GM19372 (cell line): ENCODE measurements at regions not wholly inside any gene's neighbourhood (a gene's known extent, or its start where the extent isn't known, plus 50 kb on each side); places are given as distances from the start of the nearest gene placed in this dataset.

Experiments
- ATAC-seq: cut with Tn5 transposase; IDR thresholded peaks from one replicate; pipeline ENCODE4 v1.9.1; 2021; ENCODE audit warnings: mild to moderate bottlenecking, low read depth, moderate library complexity; ENCODE audit not compliant: unreplicated experiment

DNA sequence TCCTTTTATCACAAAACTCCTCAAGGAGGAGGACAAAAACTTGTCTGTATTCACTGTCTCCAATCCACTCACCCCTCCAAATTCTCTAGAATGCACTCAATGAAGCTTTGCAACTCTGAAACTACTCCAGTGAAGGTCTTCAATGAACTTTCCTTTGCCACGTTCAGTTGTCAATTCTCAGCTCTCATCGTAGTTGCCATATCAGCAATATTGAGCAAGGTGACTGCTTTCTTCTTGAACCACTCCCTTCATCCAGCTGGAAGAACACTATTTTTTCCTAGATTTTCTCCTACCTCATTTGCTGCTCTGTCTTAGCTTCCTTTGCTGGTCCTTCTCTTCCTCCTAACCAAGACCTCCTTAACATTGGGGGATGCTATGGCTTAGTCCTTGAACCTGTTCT, 191.8 kb downstream of the KDR start:
- ATAC-seq = no peak

- ATAC-seq = no peak
Observed at GRCh38 chr4:54930226-54930625, 195.2 kb downstream of the KDR start.

DNA sequence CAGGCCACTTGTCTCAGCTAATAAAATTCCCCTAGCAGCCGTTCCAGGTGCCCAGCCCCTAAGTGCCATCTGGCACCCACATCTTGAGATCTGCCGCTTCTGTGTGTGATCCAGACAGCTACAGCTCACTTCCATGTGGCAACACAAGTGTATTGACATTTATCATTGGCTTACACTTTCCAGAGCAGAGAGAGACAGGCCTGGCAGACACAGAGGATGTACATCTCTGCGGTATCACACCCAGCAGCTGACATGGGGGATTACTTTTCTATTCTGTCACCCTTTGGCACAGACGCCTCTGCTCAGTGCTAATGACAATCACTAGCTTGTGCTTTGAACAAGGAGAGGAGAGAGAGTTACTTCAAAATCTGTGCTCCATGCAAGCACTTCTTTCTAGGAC, 195.9 kb downstream of the KDR start:
- ATAC-seq = no peak

DNA sequence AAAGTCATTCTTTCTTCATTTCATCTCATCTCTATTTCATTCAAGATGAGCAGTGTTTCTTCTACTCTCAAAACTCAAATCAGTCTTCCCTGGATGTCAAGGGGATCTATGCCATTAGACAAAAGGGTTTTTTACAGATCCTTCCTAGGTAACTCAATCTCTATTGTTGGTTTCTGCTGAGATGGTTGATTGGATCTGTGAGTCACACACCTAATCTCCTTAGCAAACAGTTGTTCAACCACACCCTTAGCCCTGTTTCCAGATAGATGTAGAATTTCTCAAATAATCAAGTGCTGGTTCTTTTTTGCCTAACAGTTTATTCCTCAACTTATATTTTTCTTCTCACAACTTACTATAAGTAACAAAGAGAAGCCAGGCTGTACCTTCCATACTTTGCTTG, 200.5 kb downstream of the KDR start:
- ATAC-seq = no peak

DNA sequence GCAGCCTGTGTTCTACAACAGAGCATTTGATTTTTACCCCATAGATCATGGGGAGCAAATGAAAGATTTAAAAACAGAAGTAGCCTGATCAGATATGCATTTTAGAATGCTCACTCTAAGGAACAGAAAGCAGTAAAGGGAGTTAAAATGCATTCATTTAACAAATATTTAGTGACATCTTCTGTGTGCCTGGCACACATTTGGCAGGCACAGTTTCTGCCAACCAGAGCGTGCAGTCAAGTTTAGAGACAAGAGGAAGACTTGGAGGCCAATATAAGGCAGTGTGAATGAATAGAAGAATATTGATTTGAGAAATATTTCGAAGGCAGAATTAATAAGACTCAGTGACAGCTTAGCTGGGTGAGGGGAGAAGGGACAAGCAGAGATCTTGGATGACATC, 210.1 kb downstream of the KDR start:
- ATAC-seq = no peak

DNA sequence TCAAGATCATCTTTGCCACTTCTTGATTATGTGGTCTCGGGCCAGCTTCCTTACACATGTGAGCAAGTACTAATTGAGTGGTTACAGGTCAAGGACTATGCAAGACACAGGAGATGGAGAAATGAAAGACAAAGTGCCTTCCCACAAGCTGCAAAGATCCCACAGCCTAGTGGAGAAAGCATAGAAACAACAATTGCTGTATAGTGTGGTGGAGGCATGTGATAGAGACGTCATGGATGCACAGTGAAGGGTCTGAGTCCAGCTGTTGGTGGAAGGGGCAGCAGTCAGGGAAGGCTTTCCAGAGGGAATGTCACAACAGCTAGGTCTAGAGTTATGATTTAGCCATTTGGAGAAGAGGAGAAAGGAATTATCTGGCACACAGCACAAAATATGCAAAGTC, 210.6 kb downstream of the KDR start:
- no peak for ATAC-seq

- ATAC-seq = no peak
Observed at GRCh38 chr4:54913751-54914526, 211.5 kb downstream of the KDR start.

- ATAC-seq = no peak
Observed at GRCh38 chr4:54912155-54912554, 213.2 kb downstream of the KDR start.

GRCh38 chr4:54909961-54910360, 215.4 kb downstream of the KDR start:
- ATAC-seq = no peak

DNA sequence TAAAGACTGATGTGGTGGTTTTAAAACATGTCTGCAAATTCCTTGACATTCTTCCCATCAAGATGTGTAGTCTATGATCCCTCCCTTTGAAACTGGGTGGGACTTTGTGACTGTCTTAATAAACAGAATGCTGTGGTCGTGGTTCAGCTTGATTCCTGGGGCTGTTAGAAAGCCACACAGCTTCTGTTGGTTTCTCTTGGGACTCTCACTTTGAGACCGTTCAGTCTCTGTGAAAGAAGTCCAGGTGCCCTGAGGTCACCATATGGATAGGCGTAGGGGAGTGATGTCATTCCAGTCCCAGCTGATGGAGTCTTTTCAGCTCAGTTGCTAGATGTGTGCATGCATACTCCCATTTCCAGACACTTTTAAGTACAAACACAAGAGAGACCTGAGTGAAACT, 216.6 kb downstream of the KDR start:
- ATAC-seq = no peak

GRCh38 chr4:54904953-54905352, 220.4 kb downstream of the KDR start:
- ATAC-seq = no peak

- no peak for ATAC-seq
Observed at GRCh38 chr4:54902976-54903375, 222.4 kb downstream of the KDR start.

GRCh38 chr4:54902271-54902670, 223.1 kb downstream of the KDR start:
- ATAC-seq = no peak

- ATAC-seq = no peak
Observed at GRCh38 chr4:54901202-54901601, 224.2 kb downstream of the KDR start.

- ATAC-seq = no peak
Observed at GRCh38 chr4:54898656-54899340, 226.6 kb downstream of the KDR start.

GRCh38 chr4:54898056-54898562, 227.3 kb downstream of the KDR start:
- ATAC-seq = no peak

DNA sequence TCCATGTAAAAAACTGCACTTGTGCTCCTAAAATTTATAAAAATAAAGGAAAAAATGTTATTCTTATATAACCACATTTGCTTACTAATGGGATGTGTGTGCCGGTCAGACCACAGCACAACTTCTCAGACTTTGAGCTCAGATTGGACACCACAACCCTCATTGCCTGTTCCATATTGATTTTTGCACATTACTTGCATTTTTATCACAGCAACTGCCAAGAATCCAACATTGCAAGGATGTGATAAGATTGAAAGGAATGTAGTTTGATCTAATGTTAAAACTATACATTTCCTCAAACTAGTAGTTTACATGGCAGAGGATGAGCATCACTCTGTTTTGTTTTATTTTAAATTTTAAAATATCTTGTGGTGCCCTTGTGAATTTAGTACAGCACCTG, 227.8 kb downstream of the KDR start:
- ATAC-seq = no peak

DNA sequence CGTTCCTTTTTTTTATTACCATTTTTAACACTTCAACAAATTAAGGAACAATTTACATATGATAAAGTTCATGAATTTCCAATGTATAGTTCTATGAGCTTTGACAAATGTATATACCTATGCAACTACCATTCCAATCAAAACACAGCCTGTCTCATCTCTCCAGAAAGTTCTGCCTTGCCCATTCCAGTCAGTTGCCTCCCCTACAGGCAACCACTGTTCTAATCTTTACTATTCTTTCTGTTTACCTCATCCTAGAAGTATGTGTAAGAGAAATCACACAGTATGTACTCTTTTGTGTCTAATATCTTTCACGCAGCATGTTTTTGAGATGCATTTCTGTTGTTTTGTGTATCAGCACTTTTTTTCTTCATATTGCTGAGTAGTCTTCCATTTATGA, 224.9 kb downstream of the KIT start:
- no peak for ATAC-seq

GRCh38 chr4:54879576-54879975, 221.8 kb downstream of the KIT start:
- no peak for ATAC-seq

DNA sequence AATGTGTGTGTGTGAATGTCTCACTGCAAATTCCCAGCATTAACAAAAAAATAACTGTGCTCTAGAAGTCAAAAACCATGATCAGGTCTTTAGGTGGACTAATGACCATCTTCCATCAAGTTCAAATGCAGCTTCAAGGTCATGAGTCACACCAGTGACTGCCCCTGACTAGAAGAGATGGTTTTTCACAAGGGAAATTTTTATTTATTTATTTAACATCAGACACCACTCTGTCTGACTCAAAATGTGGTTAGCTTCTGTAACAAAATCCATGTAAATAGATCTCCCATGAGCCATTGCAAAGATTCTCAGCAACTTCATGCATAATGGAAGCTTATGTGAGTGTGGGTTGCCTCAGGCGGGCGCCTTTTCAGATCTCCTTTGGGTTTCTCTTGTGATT, 219.2 kb downstream of the KIT start:
- ATAC-seq = no peak

DNA sequence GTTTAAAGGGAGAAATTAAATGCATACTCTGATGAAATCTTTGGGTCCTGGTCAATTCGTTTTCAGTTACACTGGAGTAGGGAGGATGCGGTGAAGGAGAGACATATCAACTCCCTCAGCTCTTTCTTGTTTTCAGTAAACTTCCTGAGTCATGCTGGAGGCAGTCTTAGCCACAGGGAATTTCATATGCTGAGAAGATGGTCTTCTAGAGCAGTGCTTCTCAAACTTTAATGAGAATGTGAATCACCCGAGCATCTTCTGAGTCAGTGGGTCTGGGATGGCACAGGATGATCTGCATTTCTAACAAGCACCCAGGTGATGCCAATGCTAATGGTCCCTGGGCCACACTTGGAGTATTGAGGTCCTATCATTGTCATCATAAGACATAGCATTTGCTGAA, 214.5 kb downstream of the KIT start:
- no peak for ATAC-seq
